ENCODE measurements at regions not wholly inside any gene's neighbourhood (a gene's known extent, or its start where the extent isn't known, plus 50 kb on each side); places are given as distances from the start of the nearest gene placed in this dataset.

GRCh38 chr13:57224414-57224813, 57.4 kb downstream of the PRR20E start:
- DNase-seq: no peak

DNA sequence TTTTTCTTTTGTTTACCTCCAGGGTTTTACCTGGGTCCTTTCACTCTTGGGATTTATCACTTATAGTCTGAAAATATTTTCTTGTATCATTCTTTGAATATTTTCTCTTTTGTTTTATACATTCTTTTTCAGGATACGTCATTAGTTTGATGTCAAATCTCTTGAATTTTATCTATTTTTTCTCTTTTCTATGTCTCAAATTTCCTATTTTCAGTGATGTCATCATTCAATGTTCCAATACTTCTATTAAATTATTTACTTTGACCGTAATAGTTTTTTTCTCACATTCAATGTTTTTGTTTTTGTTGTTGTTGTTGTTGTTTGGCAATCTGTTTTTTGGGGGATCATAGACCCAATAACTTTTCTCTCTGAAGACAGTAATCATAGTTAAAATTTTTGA, 83.5 kb downstream of the PRR20E start:
- DNase-seq: no peak

DNA sequence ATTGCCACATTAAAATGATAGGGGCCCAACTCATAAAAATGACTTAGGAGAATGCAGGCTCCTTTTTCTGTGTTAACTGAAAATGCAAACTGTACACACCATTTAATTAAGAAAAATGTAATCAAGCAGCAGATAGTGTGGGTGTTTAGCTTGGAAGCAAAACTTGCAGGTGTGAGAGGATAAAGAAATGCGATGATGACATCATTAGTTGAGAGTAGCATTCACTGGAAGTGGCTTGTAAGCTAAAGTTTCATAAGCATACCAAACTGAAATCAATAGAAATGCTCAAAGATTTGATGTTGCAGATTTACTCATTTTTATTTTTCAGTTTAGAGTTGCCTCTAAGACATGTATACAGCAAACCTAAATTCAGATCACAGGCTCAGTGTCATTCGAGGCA, 86.6 kb downstream of the PRR20E start:
- DNase-seq: no peak

DNA sequence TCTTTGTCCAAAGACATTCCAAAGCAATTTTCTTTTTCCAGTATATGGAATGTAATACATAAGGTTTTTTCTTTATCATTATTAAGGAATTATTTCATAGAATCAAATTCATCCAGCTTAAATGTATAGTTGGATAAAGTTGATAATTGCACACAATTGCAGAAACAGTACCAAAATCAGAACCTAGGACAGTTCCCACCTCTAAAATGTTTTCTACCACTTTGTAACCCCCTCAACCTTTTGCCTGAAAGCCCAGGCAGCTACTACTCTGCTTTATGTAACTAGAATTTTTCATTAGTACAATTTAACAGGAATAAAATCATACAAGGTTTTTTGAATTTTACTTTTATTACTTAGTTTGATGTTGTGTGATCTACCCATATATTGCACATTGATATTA, 98.0 kb downstream of the PRR20E start:
- no peak for DNase-seq

DNA sequence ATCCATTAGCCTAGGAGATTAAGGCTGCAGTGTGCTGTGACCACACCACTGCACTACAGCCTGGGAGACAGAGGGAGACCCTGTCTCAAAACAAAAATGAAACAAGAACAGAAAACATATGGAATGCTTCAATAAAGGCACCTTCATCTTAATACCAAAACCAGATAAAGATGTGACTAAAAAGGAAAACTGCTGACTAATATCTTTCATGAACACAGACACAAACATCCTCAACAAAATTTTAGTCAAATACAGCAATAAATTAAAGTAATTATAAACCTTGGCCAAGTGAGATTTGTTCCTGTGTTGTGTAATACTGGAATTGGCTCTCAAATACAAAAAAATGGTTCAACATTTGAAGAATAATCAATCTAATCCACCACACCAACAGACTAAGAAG, 103.5 kb downstream of the PRR20E start:
- no peak for DNase-seq

DNA sequence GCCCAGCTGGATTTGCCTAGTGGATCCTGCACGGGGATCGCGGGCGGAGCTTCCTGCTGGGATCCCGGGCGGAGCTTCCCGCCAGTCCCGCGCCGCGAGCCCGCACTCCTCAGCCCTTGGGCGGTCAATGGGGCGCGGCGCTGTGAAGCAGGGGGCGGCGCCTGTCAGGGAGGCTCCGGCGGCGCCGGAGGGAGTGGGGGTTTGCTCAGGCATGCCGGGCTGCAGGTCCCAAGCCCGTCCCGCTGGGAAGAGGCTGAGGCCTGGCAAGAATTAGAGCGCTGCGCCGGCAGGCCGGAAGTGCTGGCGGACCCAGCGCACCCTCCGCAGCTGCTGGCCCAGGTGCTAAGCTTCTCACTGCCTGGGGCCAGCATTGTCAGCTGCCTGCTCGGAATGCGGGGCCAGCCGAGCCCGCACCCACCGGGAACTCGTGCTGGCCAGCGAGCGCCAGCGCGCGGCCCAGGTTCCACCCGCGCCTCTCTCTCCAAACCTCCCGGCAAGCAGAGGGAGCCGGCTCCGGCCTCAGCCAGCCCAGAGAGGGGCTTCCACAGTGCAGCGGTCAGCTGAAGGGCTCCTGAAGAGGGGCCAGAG, 119.6 kb downstream of the PRR20E start:
- DNase-seq: no peak

DNA sequence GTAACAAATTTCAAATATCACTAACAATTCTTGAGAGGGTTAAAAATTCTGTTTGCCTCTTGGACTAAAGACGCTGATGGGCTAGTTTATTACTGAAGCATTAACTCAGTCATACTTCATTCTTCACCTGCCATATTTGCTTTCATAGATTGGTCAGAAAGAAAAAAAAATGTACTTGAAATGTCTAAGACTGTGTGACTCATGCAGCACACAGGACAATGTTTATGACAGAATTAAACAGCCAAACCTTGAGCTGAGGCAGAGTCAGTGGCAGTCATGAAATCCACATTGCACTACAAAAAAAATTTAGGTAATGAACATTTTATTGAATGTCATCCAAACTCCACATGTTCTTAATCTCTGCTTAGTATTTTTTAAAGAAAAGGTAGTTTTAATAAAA, 135.6 kb downstream of the PRR20E start:
- DNase-seq: no peak

DNA sequence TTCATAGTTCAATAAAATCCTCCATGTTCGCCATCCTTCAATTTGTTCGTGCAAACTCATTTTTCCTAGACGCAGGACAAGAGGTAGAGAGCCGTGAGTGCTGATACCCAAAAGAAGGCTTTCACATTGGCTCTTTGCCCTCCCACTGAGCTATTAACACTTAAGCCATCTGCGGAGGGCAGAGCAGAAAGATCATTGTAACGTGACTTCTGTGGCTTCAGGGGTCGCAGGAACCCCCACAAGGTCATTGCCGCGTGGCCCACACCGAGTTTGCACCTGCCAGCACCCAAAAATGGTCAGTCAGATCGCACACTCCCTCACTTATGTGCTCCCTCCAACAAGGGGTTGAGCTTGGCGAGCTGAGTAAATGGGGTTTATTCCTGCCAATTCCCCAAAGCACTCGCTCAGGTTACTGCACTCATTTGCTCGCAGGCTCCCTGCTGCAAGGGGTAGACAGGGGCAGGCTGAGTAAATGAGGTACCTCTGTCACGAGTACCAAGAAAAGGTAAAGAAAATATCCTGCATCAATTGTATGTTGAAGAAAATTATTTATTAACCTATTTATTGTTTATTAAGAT, 144.1 kb downstream of the PRR20E start:
- DNase-seq: no peak

- no peak for DNase-seq
These were observed 148.0 kb downstream of the PRR20E start for GRCh38 chr13:57314897-57315520.

GRCh38 chr13:57326532-57326931, 159.5 kb downstream of the PRR20E start:
- no peak for DNase-seq

DNA sequence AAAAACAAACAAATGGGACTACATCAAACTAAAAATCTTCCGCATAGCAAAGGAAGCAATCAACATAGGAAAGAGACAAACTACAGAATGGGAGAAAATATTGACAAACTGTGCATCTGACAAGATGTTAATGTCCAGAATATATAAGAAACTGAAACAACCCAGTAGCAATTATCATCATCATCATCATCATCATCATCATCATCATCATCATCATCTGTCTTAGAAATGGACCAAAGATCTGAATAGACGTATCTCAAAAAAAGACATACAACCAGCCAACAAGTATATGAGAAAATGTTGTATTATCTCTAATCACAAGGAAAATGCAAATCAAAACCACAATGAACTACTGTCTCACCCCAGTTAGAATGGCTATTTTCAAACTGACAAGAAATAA, 173.9 kb downstream of the PRR20E start:
- DNase-seq: no peak

- DNase-seq: no peak
These were observed 178.5 kb downstream of the PRR20E start for GRCh38 chr13:57345526-57345925.

GRCh38 chr13:57346786-57347185, 179.8 kb downstream of the PRR20E start:
- DNase-seq: no peak

GRCh38 chr13:57352114-57352513, 185.1 kb downstream of the PRR20E start:
- DNase-seq: no peak

DNA sequence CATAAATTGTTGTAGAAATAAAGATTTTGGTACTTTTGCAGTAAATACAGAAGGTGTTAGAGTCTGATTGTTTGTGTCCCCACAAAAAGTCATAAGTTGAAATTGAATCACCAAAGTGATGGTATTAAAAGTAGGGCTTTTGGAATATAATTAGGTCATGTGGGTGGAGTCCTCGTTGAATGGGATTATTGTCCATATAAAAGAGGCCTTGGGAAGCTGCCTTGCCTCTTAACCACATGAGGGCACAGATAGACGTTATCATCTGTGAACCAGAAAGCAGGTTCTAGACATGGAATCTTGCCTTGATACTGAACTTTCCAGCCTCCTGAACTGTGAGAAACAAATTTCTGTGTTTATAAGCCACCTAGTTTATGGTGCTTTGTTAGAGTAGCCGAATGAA, 186.8 kb downstream of the PRR20E start:
- no peak for DNase-seq

- no peak for DNase-seq
These were observed 208.9 kb downstream of the PRR20E start for GRCh38 chr13:57375876-57376275.

DNA sequence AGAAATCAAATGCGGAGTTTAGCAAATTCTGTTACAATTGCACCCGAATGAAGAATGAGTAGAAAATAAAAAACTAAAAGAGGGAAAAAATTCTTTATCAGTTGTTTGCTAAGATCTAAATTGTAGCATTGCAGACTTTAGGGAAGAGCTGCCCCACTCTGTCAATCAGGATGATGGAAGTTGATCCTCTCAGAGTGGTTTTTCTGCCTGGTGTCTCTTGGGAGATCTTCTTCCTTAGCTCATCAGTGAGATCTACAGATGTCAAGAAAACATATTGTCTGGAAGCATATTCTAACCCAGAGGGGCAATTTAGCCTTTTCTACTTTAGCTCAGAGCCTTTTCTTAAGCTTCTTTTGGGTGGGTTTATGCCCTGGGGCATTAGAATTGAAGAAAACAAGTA, 223.2 kb upstream of the PCDH17 start:
- no peak for DNase-seq

DNA sequence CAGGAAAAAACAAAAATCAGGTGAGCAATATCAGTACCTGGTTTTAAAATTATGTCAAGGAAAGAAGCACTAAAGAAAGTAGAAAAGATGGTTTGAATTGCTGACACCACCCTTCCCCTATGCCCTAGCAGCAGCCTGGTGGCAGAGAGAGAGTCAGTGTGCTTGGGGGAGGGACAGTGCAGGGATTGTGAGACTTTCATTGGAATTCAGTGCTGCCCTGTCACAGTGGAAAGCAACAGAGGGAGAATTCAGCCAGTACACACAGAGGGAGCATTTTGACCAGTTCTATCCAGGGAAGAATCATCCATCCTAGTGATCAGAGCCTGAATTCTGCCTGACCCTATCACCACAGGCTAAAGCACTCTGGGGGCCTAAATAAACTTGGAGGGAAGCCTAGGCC, 222.4 kb upstream of the PCDH17 start:
- no peak for DNase-seq

- no peak for DNase-seq
These were observed 221.9 kb upstream of the PCDH17 start for GRCh38 chr13:57409656-57410055.

DNA sequence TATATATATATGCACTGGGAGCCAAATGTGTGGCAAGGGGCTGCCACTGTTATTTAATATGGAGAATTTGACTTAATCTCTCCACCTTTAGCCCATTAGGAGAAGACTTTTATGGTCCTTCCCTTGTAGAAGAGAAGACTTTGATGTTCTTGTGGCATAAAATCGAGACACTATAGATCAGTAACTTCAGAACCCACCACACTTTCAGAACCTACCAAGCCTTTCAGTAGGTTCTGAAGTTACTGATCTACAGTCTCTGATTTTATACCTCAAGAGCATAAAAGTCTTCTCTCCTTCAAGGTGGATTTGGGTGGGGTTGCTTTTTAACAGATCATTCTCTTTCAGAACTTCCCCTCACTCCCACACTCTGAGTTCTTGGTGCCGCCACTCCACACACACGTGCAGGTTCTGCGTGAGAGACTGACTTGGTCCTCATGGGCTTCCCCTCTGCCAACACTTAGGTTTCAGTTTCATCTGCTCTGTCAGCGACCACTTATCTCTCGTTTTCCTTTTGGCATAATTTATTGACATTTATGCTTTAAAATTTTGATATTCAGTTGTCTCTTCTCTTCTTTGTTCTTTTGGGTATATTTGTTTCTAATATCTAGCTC, 213.4 kb upstream of the PCDH17 start:
- no peak for DNase-seq

GRCh38 chr13:57424379-57424778, 207.2 kb upstream of the PCDH17 start:
- no peak for DNase-seq

- no peak for DNase-seq
These were observed 206.0 kb upstream of the PCDH17 start for GRCh38 chr13:57425531-57425930.

- DNase-seq: no peak
These were observed 194.0 kb upstream of the PCDH17 start for GRCh38 chr13:57437587-57437986.

- DNase-seq: no peak
These were observed 193.5 kb upstream of the PCDH17 start for GRCh38 chr13:57438072-57438471.

Measured in suppressor macrophage (primary cell).